ENCODE measurements at regions not wholly inside any gene's neighbourhood (a gene's known extent, or its start where the extent isn't known, plus 50 kb on each side); places are given as distances from the start of the nearest gene placed in this dataset.
"Not testable (repeated sequence)": the region's sequence is repeated elsewhere in the genome, so short reads cannot be mapped to it uniquely, and the experiment has no call there.

- DNase-seq (ENCODE audit: low spot score), result no peak
Measured at GRCh38 chr22:22776121-22776520, 111.5 kb upstream of the IGLL5 start.

GRCh38 chr22:22779213-22779612 is 108.4 kb upstream of the IGLL5 start:
- DNase-seq (ENCODE audit: low spot score), result no peak

DNA sequence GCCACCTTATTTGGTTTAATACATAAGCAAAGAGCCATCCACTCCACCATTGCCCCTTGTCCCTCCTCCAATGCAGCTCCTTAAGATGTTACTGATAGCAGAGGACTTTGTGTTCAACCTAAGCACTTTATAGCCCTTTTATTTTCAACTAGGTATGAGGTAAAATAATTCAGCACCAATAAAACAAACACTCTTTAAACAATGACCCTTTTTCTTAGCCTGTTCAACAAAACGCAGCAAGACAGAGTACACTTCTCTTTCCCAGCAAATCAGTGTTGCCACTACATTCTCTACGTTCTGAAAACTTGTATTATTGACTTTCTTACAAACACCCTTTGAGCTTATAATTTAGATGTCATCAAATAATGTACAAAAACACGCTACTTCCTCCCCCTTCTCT is 104.0 kb upstream of the IGLL5 start:
- DNase-seq (ENCODE audit: low spot score), result no peak

DNA sequence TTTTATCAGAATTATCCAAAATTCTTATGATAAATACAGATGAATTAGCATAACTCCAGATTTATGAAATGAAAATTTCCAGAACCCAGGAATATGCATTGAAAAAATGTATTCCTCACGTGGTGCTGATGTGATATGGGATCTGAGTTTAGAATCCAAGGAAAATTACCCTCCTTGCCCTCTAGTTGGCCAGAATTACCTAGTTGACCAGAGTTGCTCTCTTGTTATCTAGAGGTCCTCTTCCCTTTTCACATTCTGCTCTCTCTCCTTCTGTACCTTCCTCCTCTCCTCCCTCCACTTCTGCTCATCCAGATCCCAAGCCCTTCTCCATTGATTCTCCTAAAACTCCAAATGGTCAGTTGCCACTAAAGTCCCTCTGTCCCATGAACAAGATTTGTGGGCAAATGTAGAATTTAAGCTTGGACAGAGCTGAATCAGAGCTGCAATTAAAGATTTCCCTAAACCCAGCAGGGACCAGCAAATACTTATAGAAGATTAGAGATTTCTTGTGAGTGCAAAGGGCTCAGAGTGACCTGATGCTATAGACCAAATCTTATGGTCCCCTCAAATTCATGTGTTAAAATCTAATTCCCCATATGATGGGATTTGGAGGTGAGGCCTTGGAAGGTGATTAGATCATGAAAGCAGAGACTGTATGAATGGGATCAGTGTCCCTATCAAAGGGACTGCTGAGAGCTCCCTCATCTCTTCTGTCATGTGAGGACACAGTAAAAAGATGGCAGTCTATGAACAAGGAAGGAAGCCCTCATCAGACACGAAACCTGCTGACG is 103.2 kb upstream of the IGLL5 start:
- no peak for DNase-seq (ENCODE audit: low spot score)

- DNase-seq (ENCODE audit: low spot score), result no peak
Measured at GRCh38 chr22:22785316-22786065, 102.1 kb upstream of the IGLL5 start.

DNA sequence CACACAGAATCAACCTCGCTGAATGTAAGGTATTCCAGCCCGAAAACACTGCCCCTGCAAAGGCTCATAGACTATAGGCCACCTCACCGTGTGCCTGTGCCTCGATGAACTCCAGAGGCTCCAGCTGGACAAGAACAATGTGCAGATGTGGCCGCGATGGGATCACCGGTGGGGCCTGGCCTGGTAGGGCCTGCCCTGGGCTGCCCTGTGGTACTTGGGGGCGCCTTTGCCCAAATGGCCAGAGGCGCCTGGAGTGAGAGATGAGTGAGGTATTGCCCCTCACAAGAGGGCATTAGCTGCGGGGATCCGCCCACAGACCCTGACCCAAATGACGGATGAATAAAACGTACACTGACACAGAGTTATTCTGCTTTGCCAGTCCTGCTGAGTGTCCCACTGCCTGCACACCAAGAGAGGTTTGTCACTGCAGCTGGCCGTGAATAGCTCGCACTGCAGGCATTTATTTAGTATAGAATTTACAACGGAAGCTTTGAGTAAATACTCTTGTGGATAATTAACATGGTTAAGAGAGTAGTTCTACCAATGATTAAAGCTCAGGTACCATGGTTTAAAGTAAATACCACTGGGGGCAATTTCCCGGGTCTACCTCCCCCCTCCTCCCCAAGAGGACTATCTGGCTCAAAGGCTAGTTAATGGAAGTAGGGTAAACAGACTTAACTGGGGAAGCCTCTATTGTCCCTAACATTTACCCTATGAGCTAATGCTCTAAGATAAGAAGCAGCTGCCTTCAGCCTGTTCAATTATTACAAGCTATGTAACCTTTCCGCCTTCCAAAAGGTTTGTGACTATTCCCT is 101.1 kb upstream of the IGLL5 start:
- DNase-seq (ENCODE audit: low spot score), result no peak

GRCh38 chr22:22787151-22787550 is 100.5 kb upstream of the IGLL5 start:
- DNase-seq (ENCODE audit: low spot score), result no peak

DNA sequence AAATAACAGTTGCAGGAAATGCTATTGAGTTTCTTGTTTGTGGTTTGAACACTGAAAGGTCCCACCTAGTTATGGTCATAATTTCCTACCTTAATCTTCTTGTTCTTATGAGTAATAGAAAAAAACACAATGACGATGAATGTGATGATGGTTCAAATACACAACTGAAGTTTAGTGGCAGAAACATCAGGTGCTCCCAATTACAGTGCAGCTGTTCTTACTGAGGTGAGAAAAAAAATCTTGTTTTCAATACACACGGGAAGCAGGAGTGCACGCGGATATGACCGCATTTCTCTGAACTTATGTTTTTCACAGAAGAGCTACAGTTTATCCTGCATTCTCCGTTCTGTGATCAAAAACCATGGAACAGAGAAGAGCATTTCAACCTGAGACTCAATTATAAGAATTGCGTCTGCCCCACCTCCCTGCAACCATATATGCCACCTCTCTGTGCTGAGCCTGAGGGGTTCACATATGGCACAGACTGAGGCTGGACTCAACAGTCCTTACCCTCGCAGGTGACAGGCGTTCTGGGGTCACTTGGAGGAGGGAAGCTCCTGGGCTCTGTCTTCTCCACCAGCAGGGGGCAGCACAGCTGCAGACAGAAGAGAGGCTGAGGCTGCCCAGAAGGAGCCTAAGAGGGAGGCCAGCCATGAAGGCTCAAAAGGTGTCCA is 99.7 kb upstream of the IGLL5 start:
- no peak for DNase-seq (ENCODE audit: low spot score)

DNA sequence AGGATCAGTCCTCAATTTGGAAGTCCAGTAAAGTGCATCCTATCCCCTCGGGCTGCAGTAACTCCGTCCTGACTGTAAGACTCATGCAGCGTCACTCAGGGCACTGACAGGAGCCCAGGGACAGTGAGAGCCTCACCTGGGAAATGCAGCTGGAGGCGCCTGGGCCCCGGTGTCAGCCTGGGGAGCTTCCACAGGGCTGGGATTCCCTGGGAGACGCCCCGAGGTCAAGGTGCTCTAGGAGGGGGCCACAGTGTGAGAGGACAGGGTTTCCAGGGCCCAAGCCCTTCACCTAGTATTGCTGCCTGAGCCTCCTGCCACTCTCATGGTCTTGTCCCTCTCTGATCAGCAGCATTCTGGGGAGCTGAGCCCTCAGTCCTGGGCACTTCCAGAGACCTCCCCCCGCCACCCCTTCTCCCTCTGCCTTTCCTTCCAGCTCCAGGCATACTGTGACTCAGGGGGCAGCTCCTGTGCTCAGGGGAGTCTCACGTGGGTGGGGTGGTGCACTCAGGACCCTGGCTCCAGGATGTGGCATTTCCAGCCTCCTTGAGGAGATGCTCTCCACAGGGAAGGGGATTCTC is 99.1 kb upstream of the IGLL5 start:
- DNase-seq (ENCODE audit: low spot score), result no peak

GRCh38 chr22:22789233-22789921 is 98.2 kb upstream of the IGLL5 start:
- DNase-seq (ENCODE audit: low spot score), result no peak

DNA sequence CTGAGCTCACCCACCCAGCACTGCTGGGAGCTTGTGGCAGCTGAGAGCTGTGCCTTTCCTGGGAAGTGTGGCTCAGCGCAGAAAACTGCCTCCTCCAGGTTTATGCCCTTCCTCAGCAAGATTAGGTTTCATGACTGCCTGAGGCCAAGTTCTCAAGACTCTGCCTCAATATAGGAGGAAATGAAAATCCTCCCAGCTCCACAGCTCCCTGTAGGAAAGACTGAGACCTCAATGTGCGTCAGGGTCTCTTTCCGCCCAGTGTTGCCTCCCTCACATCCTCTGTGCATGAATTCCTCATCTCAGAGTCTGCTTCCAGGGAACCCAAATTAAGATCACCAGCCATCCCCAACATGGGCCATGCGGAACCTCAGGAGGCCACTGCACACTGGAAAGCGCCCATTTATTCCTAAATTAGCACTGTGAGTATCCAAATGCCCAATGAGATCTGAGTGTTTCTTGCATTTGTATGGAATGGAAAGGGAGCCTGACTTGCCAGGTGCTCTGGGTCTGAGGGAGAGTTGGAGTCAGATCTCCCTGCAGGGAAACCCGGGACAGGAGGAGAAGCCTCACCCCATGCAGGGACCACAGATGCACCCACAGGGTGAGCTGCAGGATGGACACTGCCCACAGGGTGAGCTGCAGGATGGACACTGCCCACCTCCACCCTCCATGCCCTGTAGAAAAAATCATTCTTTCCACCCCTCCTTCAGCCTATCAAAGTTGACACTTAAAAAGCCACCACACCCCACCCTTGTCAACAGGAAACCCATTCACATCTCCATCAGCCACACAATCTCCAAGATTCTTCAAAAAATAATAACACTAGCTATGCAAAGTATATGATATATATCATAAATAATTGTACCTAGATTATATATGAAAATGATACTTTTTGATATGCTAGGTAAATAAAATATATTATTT is 97.4 kb upstream of the IGLL5 start:
- DNase-seq (ENCODE audit: low spot score), result no peak

DNA sequence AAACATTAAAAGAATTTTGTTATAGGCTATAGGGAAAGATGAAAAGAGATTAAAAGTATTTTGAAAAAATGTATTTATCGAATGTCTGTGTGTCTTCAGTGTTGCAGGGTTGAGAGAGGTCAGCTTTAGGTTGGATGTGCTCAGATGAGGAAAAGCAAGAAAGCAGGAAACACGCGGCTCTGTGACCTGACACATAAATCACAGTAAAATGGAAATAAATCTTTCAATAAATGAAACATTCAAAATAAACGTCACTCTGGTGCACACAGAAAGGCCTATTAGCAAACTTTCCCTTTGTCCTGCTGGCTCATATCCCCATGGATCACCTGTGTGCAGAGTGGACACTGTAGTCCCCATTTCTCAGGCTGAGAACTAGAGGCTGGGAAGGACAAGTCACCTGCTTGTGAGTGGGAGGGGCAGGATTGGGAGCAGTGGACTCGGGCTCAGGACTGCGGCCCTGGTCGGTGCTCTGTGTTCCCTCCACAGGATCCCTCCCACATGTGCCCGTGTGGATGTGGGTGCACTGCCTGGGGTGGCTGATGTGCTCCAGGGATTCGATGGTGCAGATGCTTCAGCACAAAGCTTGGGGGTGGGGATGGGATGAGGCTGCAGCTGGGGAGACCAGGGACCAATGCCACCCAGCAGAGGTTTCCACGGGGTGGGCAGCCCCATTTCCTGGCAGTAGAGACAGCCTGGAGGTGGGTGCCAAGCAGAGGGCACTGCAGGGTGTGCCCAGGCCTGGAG is 96.0 kb upstream of the IGLL5 start:
- no peak for DNase-seq (ENCODE audit: low spot score)

DNA sequence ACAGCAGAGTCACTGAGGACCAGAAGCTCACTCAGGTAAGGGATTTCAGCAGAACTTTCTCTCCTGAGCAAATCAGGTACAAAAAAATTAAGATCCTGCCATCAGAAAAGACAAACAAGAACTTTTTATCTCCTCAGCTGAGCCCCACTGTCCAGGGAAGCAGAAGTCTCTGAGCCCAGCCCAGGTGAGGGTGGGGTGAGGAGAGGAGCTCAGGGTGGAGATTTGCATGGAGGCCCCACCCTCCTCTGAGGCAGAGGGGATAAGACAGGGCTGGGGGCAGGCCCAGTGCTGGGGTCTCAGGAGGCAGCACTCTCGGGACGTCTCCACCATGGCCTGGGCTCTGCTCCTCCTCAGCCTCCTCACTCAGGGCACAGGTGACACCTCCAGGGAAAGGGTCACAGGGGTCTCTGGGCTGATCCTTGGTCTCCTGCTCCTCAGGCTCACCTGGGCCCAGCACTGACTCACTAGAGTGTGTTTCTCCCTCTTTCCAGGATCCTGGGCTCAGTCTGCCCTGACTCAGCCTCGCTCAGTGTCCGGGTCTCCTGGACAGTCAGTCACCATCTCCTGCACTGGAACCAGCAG is 95.3 kb upstream of the IGLL5 start:
- not testable (repeated sequence) for DNase-seq (ENCODE audit: low spot score)

DNA sequence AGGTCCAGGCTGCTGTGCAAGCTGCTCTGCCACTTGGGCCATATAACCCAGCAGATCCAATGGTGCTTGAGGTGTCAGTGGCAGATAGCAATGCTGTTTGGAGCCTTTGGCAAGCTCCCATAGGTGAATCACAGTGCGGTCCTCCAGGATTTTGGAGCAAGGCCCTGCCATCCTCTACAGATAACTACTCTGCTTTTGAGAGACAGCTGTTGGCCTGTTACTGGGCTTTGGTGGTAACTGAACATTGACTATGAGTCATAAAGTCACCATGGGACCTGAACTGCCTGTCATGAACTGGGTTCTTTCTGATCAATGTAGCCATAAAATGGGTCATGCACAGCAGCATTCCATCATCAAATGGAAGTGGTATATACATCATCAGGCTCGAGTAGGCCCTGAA is 92.0 kb upstream of the IGLL5 start:
- not testable (repeated sequence) for DNase-seq (ENCODE audit: low spot score)

DNA sequence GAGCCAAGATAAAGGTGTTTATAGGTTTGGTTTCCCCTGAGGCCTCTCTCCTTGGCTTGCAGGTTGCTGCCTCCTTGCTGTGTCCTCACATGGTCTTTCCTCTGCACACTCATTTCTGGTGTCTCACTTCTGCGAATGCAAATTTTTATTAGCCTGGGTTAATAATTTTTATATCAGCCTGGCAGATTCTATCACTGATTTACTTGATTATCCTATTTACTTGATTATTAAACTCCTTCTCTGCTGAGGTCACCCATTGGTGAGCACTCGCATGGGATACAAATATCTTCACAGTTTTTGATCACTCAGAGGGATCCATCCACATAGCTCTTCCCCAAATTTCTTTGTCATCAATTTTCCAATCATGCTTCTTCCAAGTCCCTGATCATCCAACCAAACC is 90.9 kb upstream of the IGLL5 start:
- DNase-seq (ENCODE audit: low spot score), result no peak

DNA sequence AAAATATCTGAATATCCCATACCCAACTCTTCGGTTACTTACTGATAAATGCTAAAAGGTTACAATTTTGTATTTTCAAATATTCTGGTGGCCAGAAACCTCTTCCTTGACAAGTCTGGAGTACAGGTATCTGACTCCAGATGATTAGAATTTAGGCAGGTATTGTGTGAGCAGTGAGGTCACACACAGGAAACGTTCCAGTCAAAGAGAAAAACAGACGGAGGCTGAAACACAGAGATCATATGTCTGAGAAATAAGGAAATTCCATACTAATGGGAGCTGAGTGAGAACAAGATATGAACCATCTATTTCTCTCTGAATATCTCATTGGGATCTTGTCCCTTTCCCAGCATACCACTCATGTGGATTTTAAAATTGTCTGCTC is 89.4 kb upstream of the IGLL5 start:
- no peak for DNase-seq (ENCODE audit: low spot score)

DNA sequence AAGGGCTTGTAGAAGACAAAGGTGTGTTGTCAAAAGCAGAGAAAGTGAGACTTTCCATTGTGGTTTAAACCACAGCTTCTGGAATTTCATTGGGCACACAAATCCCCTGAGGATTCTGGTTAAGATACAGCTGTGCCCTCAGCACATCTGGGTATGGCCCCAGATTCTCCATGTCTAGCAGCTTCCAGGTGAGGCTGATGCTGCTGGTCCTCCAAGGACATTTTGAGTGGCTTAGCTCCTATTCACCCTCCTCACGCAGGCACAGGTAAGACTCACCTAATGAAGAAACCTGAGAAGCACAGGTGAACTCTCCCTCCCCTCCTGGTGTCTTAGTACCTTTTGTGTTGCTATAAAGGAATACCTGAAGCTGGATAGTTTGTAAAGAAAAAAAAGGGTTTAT is 88.9 kb upstream of the IGLL5 start:
- no peak for DNase-seq (ENCODE audit: low spot score)

DNA sequence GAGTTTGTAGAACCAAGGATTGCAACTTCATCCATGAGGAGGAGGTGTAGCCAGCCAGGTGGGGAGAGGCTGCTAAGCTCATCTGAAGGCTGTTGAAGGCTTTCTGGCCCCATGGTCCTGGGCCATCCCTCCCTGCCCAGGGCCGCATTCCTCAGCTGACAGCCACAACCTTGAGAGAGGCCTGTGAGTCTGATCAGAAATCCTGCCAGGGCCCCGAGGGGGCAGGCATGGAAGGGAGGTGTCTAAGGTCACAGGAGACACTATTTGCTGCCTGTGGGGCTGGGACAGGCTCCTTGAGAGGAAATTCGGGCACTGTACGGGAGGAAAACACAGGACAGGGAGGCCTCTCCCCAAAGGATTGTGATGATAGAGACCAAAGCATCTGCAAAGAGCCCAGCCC is 88.1 kb upstream of the IGLL5 start:
- DNase-seq (ENCODE audit: low spot score), result no peak

GRCh38 chr22:22800716-22801115 is 86.9 kb upstream of the IGLL5 start:
- DNase-seq (ENCODE audit: low spot score), result no peak
